ENCODE measurements at regions not wholly inside any gene's neighbourhood (a gene's known extent, or its start where the extent isn't known, plus 50 kb on each side); places are given as distances from the start of the nearest gene placed in this dataset.
A peak's percentile ranks its signal among the peaks of the same experiment; 100 is the strongest.
"Not testable (repeated sequence)": the region's sequence is repeated elsewhere in the genome, so short reads cannot be mapped to it uniquely, and the experiment has no call there.

- DNase-seq: no peak
These were observed 586.5 kb downstream of the SLITRK5 start for GRCh38 chr13:88257706-88258105.

- DNase-seq: no peak
These were observed 592.6 kb downstream of the SLITRK5 start for GRCh38 chr13:88263808-88264207.

GRCh38 chr13:88281841-88282240 lies 610.7 kb downstream of the SLITRK5 start:
- DNase-seq: peak; percentile 7

- no peak for DNase-seq
These were observed 614.2 kb downstream of the SLITRK5 start for GRCh38 chr13:88285329-88285728.

GRCh38 chr13:88288326-88288725 lies 617.2 kb downstream of the SLITRK5 start:
- DNase-seq: no peak

GRCh38 chr13:88291731-88292130 lies 620.6 kb downstream of the SLITRK5 start:
- not testable (repeated sequence) for DNase-seq

- DNase-seq: no peak
These were observed 623.2 kb downstream of the SLITRK5 start for GRCh38 chr13:88294368-88294767.

GRCh38 chr13:88303157-88303556 lies 632.0 kb downstream of the SLITRK5 start:
- no peak for DNase-seq

GRCh38 chr13:88303605-88304004 lies 632.4 kb downstream of the SLITRK5 start:
- DNase-seq: no peak

- DNase-seq: no peak
These were observed 643.3 kb downstream of the SLITRK5 start for GRCh38 chr13:88314496-88314895.

GRCh38 chr13:88329066-88329465 lies 657.9 kb downstream of the SLITRK5 start:
- no peak for DNase-seq

- DNase-seq: no peak
These were observed 668.1 kb downstream of the SLITRK5 start for GRCh38 chr13:88339271-88339741.

- DNase-seq: no peak
These were observed 674.1 kb downstream of the SLITRK5 start for GRCh38 chr13:88345171-88345847.

GRCh38 chr13:88360761-88361160 lies 689.6 kb downstream of the SLITRK5 start:
- no peak for DNase-seq

- DNase-seq: no peak
These were observed 698.7 kb downstream of the SLITRK5 start for GRCh38 chr13:88369866-88370265.

GRCh38 chr13:88376760-88377388 lies 705.7 kb downstream of the SLITRK5 start:
- DNase-seq: no peak

- no peak for DNase-seq
These were observed 706.7 kb downstream of the SLITRK5 start for GRCh38 chr13:88377852-88378251.

- no peak for DNase-seq
These were observed 713.4 kb downstream of the SLITRK5 start for GRCh38 chr13:88384542-88384941.

- DNase-seq: no peak
These were observed 724.6 kb downstream of the SLITRK5 start for GRCh38 chr13:88395804-88396203.

- DNase-seq: no peak
These were observed 740.5 kb downstream of the SLITRK5 start for GRCh38 chr13:88411696-88412095.

GRCh38 chr13:88417801-88418200 lies 746.6 kb downstream of the SLITRK5 start:
- DNase-seq: no peak

GRCh38 chr13:88424463-88424862 lies 753.3 kb downstream of the SLITRK5 start:
- no peak for DNase-seq

- DNase-seq: no peak
These were observed 755.5 kb downstream of the SLITRK5 start for GRCh38 chr13:88426661-88427060.

GRCh38 chr13:88429862-88430261 lies 758.7 kb downstream of the SLITRK5 start:
- no peak for DNase-seq

GRCh38 chr13:88434953-88435352 lies 763.8 kb downstream of the SLITRK5 start:
- DNase-seq: no peak

All from HCEC 1CT (cell line).